Muscle layer of duodenum (tissue), 2 donors: ENCODE measurements at regions not wholly inside any gene's neighbourhood (a gene's known extent, or its start where the extent isn't known, plus 50 kb on each side); places are given as distances from the start of the nearest gene placed in this dataset.

ENCODE experiments used
- H3K27ac ChIP-seq: one replicate; pipeline ENCODE4 v1.7.0; 2013; ENCODE audit warnings: mild to moderate bottlenecking, low read length
- H3K27me3 ChIP-seq: one replicate; pipeline ENCODE4 v1.7.0; 2013; ENCODE audit warnings: low read depth, mild to moderate bottlenecking, control low read depth, low read length
- H3K36me3 ChIP-seq, 2 donors: one replicate each; pipeline ENCODE4 v1.7.0; 2013; ENCODE audit warnings: low read length in 2 of 2, control low read depth in 1 of 2, mild to moderate bottlenecking in 1 of 2; ENCODE audit not compliant: insufficient read depth in 2 of 2, control insufficient read depth in 1 of 2
- H3K4me1 ChIP-seq, 2 donors: one replicate each; pipeline ENCODE4 v1.7.0; 2013; ENCODE audit warnings: low read length in 2 of 2, mild to moderate bottlenecking in 2 of 2, control low read depth in 1 of 2, moderate library complexity in 1 of 2; ENCODE audit not compliant: insufficient read depth in 2 of 2, control insufficient read depth in 1 of 2
- H3K4me3 ChIP-seq, 2 donors: one replicate each; pipeline ENCODE4 v1.7.0; 2013; ENCODE audit warnings: low read length in 2 of 2, low read depth in 1 of 2, mild to moderate bottlenecking in 1 of 2
- H3K9me3 ChIP-seq, 2 donors: one replicate each; pipeline ENCODE4 v1.7.0; 2013; ENCODE audit warnings: low read length in 2 of 2, control low read depth in 1 of 2, mild to moderate bottlenecking in 1 of 2; ENCODE audit not compliant: control insufficient read depth in 1 of 2
- donor health status: healthy.

GRCh38 chr3:4897765-4898453 is 81.3 kb upstream of the BHLHE40 start:
- Histone ChIP-seq H3K36me3 (no peaks in the 10 kb centered on the region), H3K27ac (no peak overlapping the region), H3K4me3 (no peak overlapping the region), H3K9me3 (no peaks in the 10 kb centered on the region), H3K27me3 (no peaks in the 10 kb centered on the region), H3K4me1 (peaks cover 0 to 15% of the 10 kb centered on the region in 2 donors)

DNA sequence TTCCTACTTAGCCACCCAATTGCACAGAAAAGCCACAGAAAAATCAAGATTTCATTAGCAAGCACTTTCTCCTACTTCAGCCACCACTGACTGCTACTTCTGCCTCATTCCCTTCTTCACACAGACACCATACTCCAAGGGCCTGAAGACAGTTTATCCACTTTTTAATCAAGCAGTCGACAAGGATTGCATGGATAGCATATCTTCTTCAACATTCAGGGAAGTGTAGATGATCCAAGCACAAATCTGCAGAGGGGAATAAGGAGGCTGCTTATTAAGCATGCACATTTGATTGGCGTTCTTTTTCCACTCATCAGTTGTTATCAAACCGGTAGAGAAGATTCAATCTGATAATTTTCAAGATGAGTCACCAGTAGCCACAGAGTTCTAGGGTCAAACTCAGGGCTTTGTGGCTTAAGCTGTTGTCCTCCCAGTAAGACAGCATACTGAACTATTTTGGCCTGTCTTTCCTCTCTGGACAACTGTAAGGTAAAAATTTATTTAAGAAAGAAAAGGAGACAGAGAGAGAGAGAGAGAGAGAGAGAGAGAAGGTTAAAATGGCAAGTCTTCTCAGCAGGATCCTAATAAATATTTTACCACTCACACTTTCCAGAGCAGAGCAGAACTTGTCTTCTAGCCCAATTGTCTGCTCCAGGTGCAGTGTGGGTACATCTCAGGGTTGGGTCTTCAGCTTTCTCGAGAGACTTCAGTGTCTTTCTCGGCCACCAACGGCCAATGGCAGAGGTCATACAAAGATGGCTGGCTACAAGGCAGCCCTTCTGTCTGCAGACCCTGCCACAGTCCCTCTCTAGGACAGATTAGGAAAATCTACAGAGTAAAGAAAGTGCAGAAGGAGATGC is 80.6 kb upstream of the BHLHE40 start:
- Histone ChIP-seq H3K4me1 (peaks cover 0 to 15% of the 10 kb centered on the region in 2 donors), H3K9me3 (no peaks in the 10 kb centered on the region), H3K27ac (no peak overlapping the region), H3K27me3 (no peaks in the 10 kb centered on the region), H3K4me3 (no peak overlapping the region), H3K36me3 (no peaks in the 10 kb centered on the region)

GRCh38 chr3:4899710-4900109 is 79.5 kb upstream of the BHLHE40 start:
- Histone ChIP-seq H3K27ac (no peak overlapping the region), H3K4me3 (no peak overlapping the region), H3K4me1 (peaks cover 2 to 15% of the 10 kb centered on the region in 2 donors), H3K36me3 (no peaks in the 10 kb centered on the region), H3K9me3 (no peaks in the 10 kb centered on the region), H3K27me3 (no peaks in the 10 kb centered on the region)

- no peaks in the 10 kb centered on the region for H3K27me3 ChIP-seq
- H3K36me3 ChIP-seq, result no peaks in the 10 kb centered on the region
- peaks cover 8 to 19% of the 10 kb centered on the region in 2 donors for H3K4me1 ChIP-seq
- H3K9me3 ChIP-seq, result no peaks in the 10 kb centered on the region
- H3K27ac ChIP-seq, result no peak overlapping the region
- H3K4me3 ChIP-seq, result no peak overlapping the region
Observed at GRCh38 chr3:4900298-4900697, 78.9 kb upstream of the BHLHE40 start.

DNA sequence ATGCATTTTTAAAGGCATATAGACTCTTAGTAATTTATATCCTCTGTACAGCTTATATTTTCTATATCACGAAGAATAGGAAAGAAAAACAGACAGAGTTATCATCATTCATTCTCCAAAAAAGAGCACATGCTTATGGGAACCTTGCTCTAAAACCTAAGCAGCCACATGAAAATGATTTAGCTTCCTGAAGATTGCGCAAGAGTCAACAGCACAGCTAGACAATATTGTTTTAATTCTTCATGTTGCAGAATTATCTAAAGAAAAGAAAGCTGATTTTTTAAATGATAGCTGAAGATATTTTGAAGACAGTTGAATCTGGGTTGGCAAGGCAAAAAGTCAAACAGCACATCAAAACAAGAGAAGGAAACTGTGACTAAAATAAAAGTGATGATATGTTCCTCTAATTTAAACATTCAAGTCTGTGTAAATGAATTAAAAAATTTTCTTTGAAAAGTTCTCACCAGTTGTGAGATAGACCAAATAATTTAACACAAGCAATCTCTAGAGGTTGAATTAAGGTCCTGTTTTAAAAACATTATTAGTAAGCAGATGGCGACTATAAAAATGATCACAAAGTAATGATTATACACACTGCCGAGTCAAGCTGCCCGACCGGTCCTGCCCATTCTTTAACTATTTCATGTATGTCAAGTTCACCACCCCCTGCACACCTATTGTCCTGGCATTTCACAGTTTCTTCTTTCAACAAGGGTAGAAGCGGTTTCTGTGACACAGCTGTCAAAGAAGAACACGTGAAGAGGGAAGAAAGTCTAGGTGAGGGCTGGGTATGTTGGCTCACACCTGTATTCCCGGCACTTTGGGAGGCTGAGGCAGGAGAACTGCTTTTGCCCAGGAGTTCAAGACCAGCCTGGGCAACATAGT is 74.2 kb upstream of the BHLHE40 start:
- H3K36me3 ChIP-seq, result no peaks in the 10 kb centered on the region
- H3K27me3 ChIP-seq, result no peaks in the 10 kb centered on the region
- peaks cover 13 to 24% of the 10 kb centered on the region in 2 donors for H3K4me1 ChIP-seq
- no peak overlapping the region for H3K27ac ChIP-seq
- no peaks in the 10 kb centered on the region for H3K9me3 ChIP-seq
- peak overlapping the region in 1 of 2 donors; percentile 26 for H3K4me3 ChIP-seq

- peaks cover 13 to 24% of the 10 kb centered on the region in 2 donors for H3K4me1 ChIP-seq
- no peaks in the 10 kb centered on the region for H3K27me3 ChIP-seq
- H3K4me3 ChIP-seq, result no peak overlapping the region
- H3K27ac ChIP-seq, result no peak overlapping the region
- no peaks in the 10 kb centered on the region for H3K9me3 ChIP-seq
- no peaks in the 10 kb centered on the region for H3K36me3 ChIP-seq
Observed at GRCh38 chr3:4906107-4906621, 73.1 kb upstream of the BHLHE40 start.

GRCh38 chr3:4907050-4907449 is 72.2 kb upstream of the BHLHE40 start:
- Histone ChIP-seq H3K4me3 (no peak overlapping the region), H3K27me3 (no peaks in the 10 kb centered on the region), H3K36me3 (no peaks in the 10 kb centered on the region), H3K4me1 (peaks cover 13 to 24% of the 10 kb centered on the region in 2 donors), H3K27ac (no peak overlapping the region), H3K9me3 (no peaks in the 10 kb centered on the region)

- Histone ChIP-seq H3K36me3 (no peaks in the 10 kb centered on the region), H3K9me3 (no peaks in the 10 kb centered on the region), H3K27ac (no peak overlapping the region), H3K4me1 (peaks cover 13 to 19% of the 10 kb centered on the region in 2 donors), H3K27me3 (no peaks in the 10 kb centered on the region), H3K4me3 (no peak overlapping the region)
Observed at GRCh38 chr3:4907643-4908432, 71.4 kb upstream of the BHLHE40 start.

DNA sequence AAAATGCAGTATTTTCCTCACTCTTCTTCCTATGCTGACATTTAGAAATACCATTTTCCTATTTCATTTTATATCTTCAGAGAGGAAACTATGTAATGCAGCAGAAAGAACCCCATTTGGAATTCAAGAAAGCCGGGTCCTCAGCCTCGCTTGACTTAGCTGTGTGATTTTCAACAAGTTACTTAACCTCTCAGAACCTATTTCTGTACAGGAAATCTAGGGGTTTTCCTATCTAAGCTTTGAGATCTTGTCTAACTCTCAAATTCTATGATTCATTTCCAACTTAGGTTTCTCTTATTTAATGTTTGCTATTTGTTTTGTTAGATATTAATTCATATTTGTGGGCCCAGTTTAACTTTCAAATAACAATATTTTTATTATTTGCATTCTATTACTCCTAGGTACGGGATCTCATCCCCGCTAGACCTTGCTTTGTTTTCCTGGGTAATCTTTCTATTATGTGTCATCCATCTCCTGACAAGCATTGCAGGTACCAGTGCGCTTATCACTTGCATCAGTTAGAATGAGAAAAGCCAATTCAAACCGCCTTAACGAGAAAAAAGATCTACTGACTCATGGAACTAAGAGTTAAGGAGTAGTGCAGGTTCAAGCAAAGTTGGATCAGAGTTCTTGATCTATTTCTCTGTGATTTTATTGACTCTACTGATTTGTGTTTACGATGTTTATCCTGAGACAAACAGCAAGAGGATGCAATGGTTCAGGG is 70.6 kb upstream of the BHLHE40 start:
- no peaks in the 10 kb centered on the region for H3K9me3 ChIP-seq
- no peak overlapping the region for H3K4me3 ChIP-seq
- H3K4me1 ChIP-seq, result peaks cover 13 to 19% of the 10 kb centered on the region in 2 donors
- H3K36me3 ChIP-seq, result no peaks in the 10 kb centered on the region
- H3K27ac ChIP-seq, result no peak overlapping the region
- no peaks in the 10 kb centered on the region for H3K27me3 ChIP-seq

GRCh38 chr3:4914464-4914863 is 64.8 kb upstream of the BHLHE40 start:
- Histone ChIP-seq H3K27me3 (no peaks in the 10 kb centered on the region), H3K27ac (no peak overlapping the region)

More at GRCh38 chr3:4914464-4914863, 64.8 kb upstream of the BHLHE40 start:
- Histone ChIP-seq H3K4me1 (no peaks in the 10 kb centered on the region), H3K9me3 (no peaks in the 10 kb centered on the region), H3K4me3 (no peak overlapping the region), H3K36me3 (no peaks in the 10 kb centered on the region)
